NCI-H1105 treated with DMSO at 0.1 percent for 48 hours (cell line): ENCODE measurements at regions not wholly inside any gene's neighbourhood (a gene's known extent, or its start where the extent isn't known, plus 50 kb on each side); places are given as distances from the start of the nearest gene placed in this dataset.
"Not testable (repeated sequence)": the region's sequence is repeated elsewhere in the genome, so short reads cannot be mapped to it uniquely, and the experiment has no call there.

Experiments used
- DNase-seq: peaks from one replicate; lab custom pipeline; 2025; lab: John Stamatoyannopoulos, UW

- DNase-seq: no peak
Measured at GRCh38 chr3:160047876-160048275, 59.2 kb downstream of the IL12A start.

DNA sequence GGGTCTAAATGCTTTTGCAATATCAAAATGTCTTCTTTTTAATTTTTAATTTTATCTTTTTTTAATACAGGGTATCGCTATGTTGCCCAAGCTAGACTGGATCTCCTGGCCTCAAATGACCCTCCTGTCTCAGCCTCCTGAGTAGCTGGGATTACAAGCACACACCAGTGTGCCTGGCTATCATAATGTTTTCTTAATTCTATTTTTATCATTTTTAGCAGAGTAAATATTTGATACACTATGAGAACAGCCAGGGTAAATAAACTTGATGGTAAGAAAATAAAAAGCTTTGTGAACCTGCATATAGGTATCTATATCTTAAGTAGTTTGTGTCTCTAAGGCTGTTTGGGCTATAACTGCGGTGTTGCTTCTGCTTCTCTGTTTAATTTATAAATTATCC, 60.4 kb downstream of the IL12A start:
- DNase-seq: no peak

- DNase-seq: no peak
Measured at GRCh38 chr3:160049565-160049964, 60.9 kb downstream of the IL12A start.

DNA sequence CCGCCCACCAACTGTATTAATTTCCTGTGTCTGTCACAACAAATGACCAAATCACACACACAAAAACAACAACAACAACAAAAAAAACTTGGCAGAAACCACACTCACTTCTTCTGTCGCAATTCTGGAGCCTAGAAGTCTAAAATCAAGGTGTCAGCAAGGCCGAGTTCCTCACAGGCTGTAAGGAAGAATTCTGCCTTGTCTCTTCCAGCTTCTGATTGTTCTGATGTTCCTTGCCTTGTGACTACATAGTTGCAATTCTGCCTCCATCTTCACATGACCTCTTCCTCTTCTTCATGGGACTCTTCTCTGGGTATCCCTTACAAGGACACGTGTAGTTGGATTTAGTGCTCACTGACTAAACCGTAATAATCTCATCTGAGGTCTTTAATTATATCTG, 61.4 kb downstream of the IL12A start:
- DNase-seq: no peak

DNA sequence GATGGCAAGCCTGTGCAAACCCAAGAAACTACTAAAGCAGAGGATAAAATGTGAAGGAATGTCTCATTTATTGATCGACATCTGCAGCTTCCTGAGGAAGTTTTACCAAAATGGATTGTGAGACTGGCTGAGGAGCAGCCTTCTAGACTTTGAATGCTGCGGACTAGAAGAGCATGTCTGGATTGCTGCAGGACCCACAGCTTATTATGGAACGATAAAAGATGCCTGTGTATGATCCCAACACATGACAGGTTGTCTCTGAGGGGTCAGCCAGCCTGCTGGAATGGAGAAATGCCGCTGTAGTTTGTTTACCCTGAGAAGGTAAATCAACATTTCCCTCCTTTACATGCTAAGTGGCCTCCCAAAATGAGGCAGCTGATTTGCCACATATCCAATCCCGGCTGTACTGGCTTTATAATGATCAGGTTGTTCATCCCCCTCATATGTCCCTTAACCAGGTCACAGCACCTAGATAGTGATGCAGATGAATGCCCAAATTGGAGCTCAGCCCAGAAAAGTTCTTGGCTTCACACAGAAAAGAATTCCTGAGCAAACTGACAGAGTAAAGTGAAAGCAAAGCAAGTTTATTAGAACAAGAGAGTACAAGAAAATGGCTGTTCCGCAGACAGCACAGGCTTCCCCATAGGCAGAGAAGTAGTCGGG, 63.9 kb downstream of the IL12A start:
- no peak for DNase-seq

DNA sequence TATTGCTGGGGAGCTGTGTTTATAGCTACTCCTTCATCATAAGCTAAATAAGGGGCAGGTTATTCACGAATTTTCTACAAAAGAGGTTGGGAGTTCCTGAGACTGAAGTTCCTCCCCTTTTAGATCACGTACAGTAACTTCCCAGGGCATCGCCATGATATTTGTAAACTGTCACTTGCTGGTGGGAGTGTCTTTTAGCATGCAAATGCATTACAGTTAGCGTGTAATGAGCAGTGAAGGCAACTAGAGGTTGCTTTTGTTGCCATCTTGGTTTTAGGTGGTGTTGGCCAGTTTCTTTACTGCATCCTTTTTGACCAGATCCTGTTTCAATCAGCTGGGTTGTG, 64.4 kb downstream of the IL12A start:
- DNase-seq: no peak

DNA sequence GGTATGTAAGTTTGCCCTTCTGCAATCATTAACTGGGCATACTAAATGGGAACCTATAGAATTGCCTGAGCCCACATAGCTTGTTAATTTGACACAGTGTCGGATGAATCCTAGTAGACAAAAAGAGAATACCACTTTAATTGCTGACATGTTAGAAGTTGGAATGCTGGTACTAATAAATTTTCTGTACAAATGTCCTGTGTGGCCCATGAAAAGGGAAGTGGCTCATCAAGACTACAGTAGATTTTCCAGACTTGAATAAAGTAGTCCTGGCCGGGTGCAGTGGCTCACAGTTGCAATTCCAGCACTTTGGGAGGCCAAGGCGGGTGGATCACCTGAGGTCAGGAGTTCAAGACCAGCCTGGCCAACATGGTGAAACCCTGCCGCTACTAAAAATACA, 66.2 kb downstream of the IL12A start:
- DNase-seq: not testable (repeated sequence)

GRCh38 chr3:160055659-160056058, 67.0 kb downstream of the IL12A start:
- no peak for DNase-seq

DNA sequence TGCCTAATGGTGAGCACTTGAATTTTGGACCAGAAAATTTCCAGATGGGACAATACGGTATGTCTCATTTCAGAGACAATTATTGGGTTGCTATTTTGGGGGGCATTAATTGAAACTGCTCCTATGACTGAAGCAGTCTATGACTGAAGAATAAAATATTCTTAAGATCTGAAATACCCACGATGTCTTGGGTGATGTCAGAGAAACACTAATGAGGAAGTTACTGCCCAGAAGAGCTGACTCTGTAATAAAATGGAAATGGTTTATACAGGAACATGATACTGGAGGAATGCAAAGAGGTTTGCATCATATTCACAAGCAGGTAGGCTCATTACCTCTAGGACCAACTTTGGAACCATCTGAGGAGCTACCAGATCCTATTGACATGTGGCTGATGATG, 68.7 kb downstream of the IL12A start:
- no peak for DNase-seq

GRCh38 chr3:160060409-160061027, 71.9 kb downstream of the IL12A start:
- no peak for DNase-seq

DNA sequence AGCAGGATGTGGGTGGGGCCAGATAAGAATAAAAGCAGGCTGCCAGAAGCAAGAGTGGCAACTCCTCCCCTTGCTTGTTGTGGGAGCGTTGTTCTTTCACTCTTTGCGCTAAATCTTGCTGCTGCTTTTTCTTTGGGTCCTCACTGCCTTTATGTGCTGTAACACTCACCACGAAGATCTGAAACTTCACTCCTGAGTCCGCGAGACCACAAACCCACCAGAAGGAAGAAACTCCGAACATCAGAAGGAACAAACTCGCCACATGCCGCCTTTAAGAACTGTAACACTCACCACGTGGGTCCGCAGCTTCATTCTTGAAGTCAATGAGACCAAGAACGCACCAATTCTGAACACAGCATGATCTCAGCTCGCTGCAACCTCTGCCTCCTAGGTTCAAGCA, 72.9 kb downstream of the IL12A start:
- DNase-seq: no peak

DNA sequence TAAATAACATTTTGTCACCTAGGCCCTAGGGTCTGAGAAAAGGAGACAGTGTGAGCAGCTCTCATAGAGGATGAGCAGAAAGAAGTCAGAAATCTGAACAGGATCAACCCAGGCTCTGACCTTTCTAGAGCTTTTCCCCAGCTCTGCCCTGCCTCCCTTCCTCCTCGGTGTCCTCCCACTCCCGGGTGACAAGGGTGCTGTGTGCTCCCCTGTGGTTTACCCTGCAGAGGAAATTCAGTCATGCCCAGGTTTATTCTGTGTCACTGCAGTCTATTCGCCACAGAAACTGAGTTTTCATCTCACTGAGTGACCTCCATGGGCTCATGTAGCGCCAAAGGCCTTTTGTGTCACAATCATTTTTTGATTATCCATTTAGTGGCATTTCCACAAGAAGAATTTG, 76.6 kb downstream of the IL12A start:
- DNase-seq: no peak

DNA sequence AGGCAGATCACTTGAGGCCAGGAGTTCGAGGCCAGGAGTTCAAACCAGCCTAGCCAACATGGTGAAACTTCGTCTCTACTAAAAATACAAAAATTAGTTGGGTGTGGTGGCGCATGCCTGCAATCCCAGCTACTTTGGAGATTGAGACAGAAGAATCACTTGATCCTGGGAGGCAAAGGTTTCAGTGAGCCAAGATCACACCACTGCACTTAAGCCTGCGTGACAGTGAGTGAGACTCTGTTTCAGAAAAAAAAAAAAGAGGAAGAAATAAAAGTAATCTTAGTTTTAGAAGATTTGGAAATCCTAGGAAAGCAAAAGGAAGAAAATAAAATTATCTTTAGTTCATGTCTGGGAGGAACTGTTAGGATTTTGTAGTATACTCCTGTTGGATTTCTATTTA, 77.2 kb downstream of the IL12A start:
- DNase-seq: no peak

DNA sequence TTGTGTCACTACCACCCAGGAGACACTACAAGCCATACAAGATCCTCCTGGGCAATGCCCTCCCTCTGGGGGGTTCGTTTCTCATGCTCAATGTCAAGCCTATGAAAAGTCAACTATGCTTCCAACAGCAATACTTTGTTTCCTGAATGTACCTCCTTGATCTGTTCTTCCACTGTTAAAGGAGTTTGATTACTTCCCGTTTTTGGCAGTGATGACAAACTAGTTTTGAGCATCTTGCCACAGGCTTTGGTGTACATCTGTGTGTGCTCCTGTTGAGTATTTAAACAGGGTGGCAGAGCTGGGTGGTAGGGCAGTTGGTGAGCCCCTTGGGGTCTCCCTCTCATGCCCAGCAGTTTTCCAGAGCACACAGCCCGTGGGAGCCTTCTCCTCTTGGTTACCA, 81.4 kb downstream of the IL12A start:
- DNase-seq: no peak

DNA sequence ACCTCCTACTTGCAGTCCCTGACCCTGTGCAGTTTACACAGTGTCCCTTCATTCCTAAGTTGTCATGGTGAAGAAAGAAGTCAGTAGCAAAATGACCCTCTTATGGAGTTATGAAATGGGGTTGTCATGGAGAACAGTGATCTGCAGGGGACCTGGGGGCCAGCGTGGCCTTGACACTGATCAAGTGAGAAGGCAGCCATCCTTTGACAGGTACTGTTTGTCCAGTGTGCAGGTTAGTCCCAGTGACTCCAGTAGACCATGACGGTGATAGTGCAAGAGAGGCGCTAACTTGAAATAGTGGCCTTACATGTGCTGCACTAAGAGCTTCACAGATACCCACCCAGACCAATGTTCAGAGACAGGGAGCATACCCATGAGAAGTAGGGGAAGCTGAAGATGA, 87.9 kb downstream of the IL12A start:
- DNase-seq: no peak

- DNase-seq: no peak
Measured at GRCh38 chr3:160078533-160078932, 89.9 kb downstream of the IL12A start.

DNA sequence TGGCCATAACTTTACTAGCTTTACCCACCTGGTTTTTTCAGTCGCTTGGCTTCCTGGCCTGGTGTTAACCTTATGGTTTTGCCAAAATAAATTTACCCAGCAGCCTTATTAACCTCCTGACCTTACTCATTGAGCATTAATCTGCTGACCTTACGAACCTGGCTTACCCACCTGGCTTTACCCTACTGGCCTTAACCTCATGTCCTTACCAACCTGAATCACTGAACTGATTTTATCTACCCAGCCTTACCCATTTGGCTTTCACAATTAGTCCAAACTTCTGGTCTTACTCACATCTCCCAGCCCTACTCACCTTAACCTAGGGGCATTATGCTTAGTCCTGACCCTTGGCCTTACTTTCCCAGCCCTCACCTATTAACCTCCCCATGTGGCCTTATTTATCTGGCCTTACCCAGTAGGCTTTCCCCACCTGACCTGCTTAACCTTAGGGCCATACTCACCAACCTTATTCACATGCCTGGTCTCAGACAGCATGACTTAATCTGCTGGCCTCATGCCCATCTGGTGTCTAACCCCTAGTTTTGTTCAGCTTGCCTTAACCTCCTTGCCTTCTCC, 93.4 kb downstream of the IL12A start:
- DNase-seq: no peak

- DNase-seq: no peak
Measured at GRCh38 chr3:160084998-160085397, 96.4 kb downstream of the IL12A start.

- no peak for DNase-seq
Measured at GRCh38 chr3:160088492-160089137, 100.0 kb downstream of the IL12A start.

DNA sequence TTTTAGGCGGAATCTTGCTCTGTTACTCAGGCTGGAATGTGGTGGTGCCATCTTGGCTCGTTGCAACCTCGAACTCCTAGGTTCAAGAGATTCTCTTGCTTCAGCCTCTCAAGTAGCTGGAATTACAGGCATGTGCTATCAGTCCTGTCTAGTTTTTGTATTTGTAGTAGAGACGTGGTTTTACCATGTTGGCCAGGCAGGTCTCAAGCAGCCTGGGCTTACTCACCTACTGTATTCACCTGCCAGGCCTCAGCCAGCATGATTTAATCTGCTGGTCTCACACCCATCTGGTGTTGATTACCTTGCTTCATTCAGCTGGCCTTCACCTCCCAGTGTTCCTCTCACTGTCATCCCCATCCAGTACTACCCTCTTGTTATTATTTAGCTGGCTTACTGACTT, 102.0 kb downstream of the IL12A start:
- no peak for DNase-seq

DNA sequence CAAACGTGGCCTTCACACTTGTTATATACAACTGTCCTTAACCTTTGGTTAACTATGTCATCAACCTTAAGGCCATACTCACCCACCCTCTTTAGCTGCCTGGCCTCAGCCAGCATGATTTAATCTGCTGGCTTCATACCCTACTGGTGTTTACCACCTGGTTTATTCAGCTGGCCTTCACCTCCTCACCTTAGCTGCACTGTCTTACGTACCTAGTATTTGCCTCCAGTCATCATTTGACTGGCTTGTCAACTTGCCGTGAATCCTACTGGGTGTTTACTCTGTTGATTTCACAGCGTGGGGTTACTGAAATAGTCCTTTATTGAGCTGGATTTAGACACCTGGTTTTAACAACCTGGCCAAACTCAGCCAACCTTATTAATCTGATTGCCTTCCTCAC, 102.8 kb downstream of the IL12A start:
- no peak for DNase-seq

- no peak for DNase-seq
Measured at GRCh38 chr3:160092760-160093159, 104.1 kb downstream of the IL12A start.

DNA sequence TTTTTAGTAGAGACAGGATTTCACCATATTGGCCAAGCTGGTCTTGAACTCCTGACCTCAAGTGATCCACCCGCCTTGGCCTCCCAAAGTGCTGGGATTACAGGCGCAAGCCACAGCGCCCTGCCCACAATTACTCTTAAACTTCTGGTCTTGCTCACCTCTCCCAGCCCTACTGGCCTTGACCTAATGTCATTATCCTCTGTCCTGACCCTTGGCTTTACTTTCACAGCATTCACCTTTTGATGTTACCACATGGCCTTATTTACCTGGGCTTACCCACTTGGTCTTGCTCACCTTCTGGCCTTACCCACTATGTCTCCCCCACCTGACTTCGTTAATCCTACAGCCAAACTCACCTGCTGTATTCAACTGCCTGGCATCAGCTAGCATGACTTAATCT, 105.9 kb downstream of the IL12A start:
- no peak for DNase-seq

DNA sequence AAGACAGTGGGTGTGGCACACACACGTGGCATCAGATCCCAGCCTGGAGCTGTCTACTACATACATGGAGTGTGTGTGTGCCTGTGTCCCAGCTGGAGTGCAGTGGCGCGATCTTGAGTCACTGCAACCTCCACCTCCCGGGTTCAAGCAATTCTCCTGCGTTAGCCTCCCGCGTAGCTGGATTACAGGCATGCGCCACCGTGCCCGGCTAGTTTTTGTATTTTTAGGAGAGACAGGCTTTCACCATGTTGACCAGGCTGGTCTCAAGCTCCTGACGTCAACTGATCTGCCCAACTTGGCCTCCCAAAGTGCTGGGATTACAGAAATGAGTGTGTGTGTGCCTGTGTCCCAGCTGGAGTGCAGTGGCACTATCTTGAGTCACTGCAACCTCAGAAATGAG, 108.8 kb downstream of the IL12A start:
- DNase-seq: no peak
